GM23338 (cell line): ENCODE measurements at regions not wholly inside any gene's neighbourhood (a gene's known extent, or its start where the extent isn't known, plus 50 kb on each side); places are given as distances from the start of the nearest gene placed in this dataset.

Source experiments
- ATAC-seq: fragments of 200-7000 bp; cut with Tn5 transposase; 3 replicates; pipeline ENCODE4 v1.9.1; 2020
- DNase-seq: peaks from one replicate; pipeline ENCODE4 v3.0.0-alpha.2; 2015; ENCODE audit warnings: low spot score
- H2AFZ ChIP-seq: fragments of 200-600 bp; sonication (generic); 2 replicates; pipeline ENCODE4 v1.8.0; 2016; ENCODE audit warnings: antibody characterized with exemption, mild to moderate bottlenecking, moderate library complexity
- H3F3A ChIP-seq: fragments of 200-600 bp; sonication (generic); replicated peaks from 2 replicates; pipeline ENCODE4 v1.8.0; 2017; ENCODE audit warnings: antibody characterized with exemption, mixed run types, low read depth
- H3K27ac ChIP-seq: fragments of 200-600 bp; sonication (generic); 2 replicates; pipeline ENCODE4 v1.6.1; 2016; ENCODE audit warnings: low read depth
- H3K27me3 ChIP-seq: fragments of 200-600 bp; sonication (generic); 2 replicates; pipeline ENCODE4 v1.8.0; 2016; ENCODE audit warnings: mild to moderate bottlenecking, mixed run types, moderate library complexity; ENCODE audit not compliant: insufficient read depth
- H3K36me3 ChIP-seq: fragments of 200-600 bp; sonication (generic); 2 replicates; pipeline ENCODE4 v1.8.0; 2016; ENCODE audit warnings: mild to moderate bottlenecking; ENCODE audit not compliant: insufficient read depth
- H3K4me1 ChIP-seq: fragments of 200-600 bp; sonication (generic); 2 replicates; pipeline ENCODE4 v1.8.0; 2016; ENCODE audit warnings: mild to moderate bottlenecking, moderate library complexity; ENCODE audit not compliant: insufficient read depth
- H3K4me2 ChIP-seq: fragments of 200-600 bp; sonication (generic); 2 replicates; pipeline ENCODE4 v1.7.1; 2017; ENCODE audit warnings: mixed run types
- H3K4me3 ChIP-seq: fragments of 200-600 bp; sonication (generic); 2 replicates; pipeline ENCODE4 v1.6.1; 2016; ENCODE audit warnings: mixed run types
- H3K79me2 ChIP-seq: fragments of 200-600 bp; sonication (generic); replicated peaks from 2 replicates; pipeline ENCODE4 v1.8.0; 2017; ENCODE audit warnings: mild to moderate bottlenecking; ENCODE audit not compliant: insufficient read depth
- H3K9me2 ChIP-seq: fragments of 200-600 bp; sonication (generic); 2 replicates; pipeline ENCODE4 v1.8.0; 2017; ENCODE audit not compliant: insufficient read depth
- H4K20me1 ChIP-seq: fragments of 200-600 bp; sonication (generic); replicated peaks from 2 replicates; pipeline ENCODE4 v1.8.0; 2017; ENCODE audit warnings: mild to moderate bottlenecking; ENCODE audit not compliant: insufficient read depth
- H3K27ac Mint-ChIP-seq: 2 replicates; pipeline ENCODE4 v1.8.0; 2020; ENCODE audit warnings: inconsistent platforms, mild to moderate bottlenecking, moderate library complexity, mixed read lengths
- H3K27me3 Mint-ChIP-seq: 3 replicates; pipeline ENCODE4 v1.8.0; 2022; ENCODE audit warnings: low read depth, mild to moderate bottlenecking, moderate library complexity, mixed read lengths, inconsistent platforms; ENCODE audit not compliant: insufficient read depth, poor library complexity
- H3K36me3 Mint-ChIP-seq: 3 replicates; pipeline ENCODE4 v1.8.0; 2021; ENCODE audit warnings: low read depth, mild to moderate bottlenecking, inconsistent platforms, moderate library complexity, mixed read lengths
- H3K4me1 Mint-ChIP-seq: 3 replicates; pipeline ENCODE4 v1.8.0; 2020; ENCODE audit warnings: mild to moderate bottlenecking, inconsistent platforms, mixed read lengths
- H3K4me3 Mint-ChIP-seq: 3 replicates; pipeline ENCODE4 v1.8.0; 2021; ENCODE audit warnings: moderate library complexity, mild to moderate bottlenecking, inconsistent platforms, mixed read lengths
- H3K9me3 Mint-ChIP-seq: 3 replicates; pipeline ENCODE4 v1.8.0; 2020; ENCODE audit warnings: moderate library complexity, mild to moderate bottlenecking, inconsistent platforms, mixed read lengths
- CREB1 ChIP-seq: fragments of 250-450 bp; sonication (Bioruptor Pico); IDR thresholded peaks from 2 replicates; pipeline ENCODE4 v1.5.0; 2020; ENCODE audit warnings: low read depth, mild to moderate bottlenecking, moderate library complexity
- ETS1 ChIP-seq: IDR thresholded peaks from 2 replicates; pipeline ENCODE4 v1.6.1; 2016; ENCODE audit warnings: antibody characterized with exemption
- POLR2AphosphoS5 ChIP-seq: IDR thresholded peaks from 2 replicates; pipeline ENCODE4 v1.6.1; 2016; ENCODE audit warnings: antibody characterized with exemption, low read depth
- STAT1 ChIP-seq: IDR thresholded peaks from one replicate; pipeline ENCODE4 v1.6.1; 2016; ENCODE audit warnings: antibody characterized with exemption; ENCODE audit not compliant: unreplicated experiment
- ZNF114 ChIP-seq: fragments of 250-450 bp; sonication (Bioruptor Pico); IDR thresholded peaks from 2 replicates; pipeline ENCODE4 v1.5.0; 2020; ENCODE audit warnings: mild to moderate bottlenecking, moderate library complexity
- ZNF331 ChIP-seq: fragments of 250-450 bp; sonication (Bioruptor Pico); IDR thresholded peaks from 2 replicates; pipeline ENCODE4 v1.5.0; 2020; ENCODE audit warnings: low read depth, mild to moderate bottlenecking, moderate library complexity
- ZNF462 ChIP-seq: fragments of 250-450 bp; sonication (Bioruptor Pico); IDR thresholded peaks from 2 replicates; pipeline ENCODE4 v1.5.0; 2020; ENCODE audit warnings: mild to moderate bottlenecking, moderate library complexity
- TF ChIP-seq, protein P1 (sequence below): IDR thresholded peaks from one replicate; pipeline ENCODE4 v1.6.1; 2018; ENCODE audit warnings: antibody characterized with exemption; ENCODE audit not compliant: unreplicated experiment
- TF ChIP-seq, protein P2 (sequence below), 2 experiments: fragments of 200-600 bp in 1 of 2; sonication (generic) in 1 of 2; conservative IDR thresholded peaks; 2 replicates each; pipeline versions ENCODE4 v1.5.1 to v1.6.1; 2016 to 2017; ENCODE audit warnings: antibody characterized with exemption in 2 of 2, low read depth in 2 of 2, mild to moderate bottlenecking in 2 of 2, moderate library complexity in 1 of 2

GRCh38 chr18:24917767-24918166, 434.2 kb downstream of the ZNF521 start (continued):
- TF ChIP-seq, protein P1, sequence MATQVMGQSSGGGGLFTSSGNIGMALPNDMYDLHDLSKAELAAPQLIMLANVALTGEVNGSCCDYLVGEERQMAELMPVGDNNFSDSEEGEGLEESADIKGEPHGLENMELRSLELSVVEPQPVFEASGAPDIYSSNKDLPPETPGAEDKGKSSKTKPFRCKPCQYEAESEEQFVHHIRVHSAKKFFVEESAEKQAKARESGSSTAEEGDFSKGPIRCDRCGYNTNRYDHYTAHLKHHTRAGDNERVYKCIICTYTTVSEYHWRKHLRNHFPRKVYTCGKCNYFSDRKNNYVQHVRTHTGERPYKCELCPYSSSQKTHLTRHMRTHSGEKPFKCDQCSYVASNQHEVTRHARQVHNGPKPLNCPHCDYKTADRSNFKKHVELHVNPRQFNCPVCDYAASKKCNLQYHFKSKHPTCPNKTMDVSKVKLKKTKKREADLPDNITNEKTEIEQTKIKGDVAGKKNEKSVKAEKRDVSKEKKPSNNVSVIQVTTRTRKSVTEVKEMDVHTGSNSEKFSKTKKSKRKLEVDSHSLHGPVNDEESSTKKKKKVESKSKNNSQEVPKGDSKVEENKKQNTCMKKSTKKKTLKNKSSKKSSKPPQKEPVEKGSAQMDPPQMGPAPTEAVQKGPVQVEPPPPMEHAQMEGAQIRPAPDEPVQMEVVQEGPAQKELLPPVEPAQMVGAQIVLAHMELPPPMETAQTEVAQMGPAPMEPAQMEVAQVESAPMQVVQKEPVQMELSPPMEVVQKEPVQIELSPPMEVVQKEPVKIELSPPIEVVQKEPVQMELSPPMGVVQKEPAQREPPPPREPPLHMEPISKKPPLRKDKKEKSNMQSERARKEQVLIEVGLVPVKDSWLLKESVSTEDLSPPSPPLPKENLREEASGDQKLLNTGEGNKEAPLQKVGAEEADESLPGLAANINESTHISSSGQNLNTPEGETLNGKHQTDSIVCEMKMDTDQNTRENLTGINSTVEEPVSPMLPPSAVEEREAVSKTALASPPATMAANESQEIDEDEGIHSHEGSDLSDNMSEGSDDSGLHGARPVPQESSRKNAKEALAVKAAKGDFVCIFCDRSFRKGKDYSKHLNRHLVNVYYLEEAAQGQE: no peak
- no peak for TF ChIP-seq ZNF331
- no peak for TF ChIP-seq CREB1

GRCh38 chr18:24918257-24918656, 433.7 kb downstream of the ZNF521 start:
- no peak for ATAC-seq
- H3K27ac Mint-ChIP-seq: no peak overlapping the region
- Histone ChIP-seq H3K27ac (no peak overlapping the region), H3K4me2 (no peak overlapping the region), H3K9me2 (no peaks in the 10 kb centered on the region), H3K4me3 (no peak overlapping the region), H3K27me3 (no peaks in the 10 kb centered on the region), H3K4me1 (no peaks in the 10 kb centered on the region), H2AFZ (no peak overlapping the region), H4K20me1 (no peaks in the 10 kb centered on the region), H3K36me3 (no peaks in the 10 kb centered on the region; the same call in 1 of the 2 replicates), H3F3A (no peaks in the 10 kb centered on the region), H3K79me2 (no peaks in the 10 kb centered on the region)
- peaks cover 6% of the 10 kb centered on the region for H3K27me3 Mint-ChIP-seq
- H3K4me3 Mint-ChIP-seq: no peak overlapping the region
- H3K4me1 Mint-ChIP-seq: peaks cover 20% of the 10 kb centered on the region; the same call in 2 of the 3 replicates
- no peak for DNase-seq
- no peaks in the 10 kb centered on the region for H3K9me3 Mint-ChIP-seq
- H3K36me3 Mint-ChIP-seq: no peaks in the 10 kb centered on the region
- TF ChIP-seq ZNF114 (CRISPR knock-in tag): no peak
- no peak for TF ChIP-seq STAT1
- TF ChIP-seq ZNF331: no peak
- TF ChIP-seq ETS1: no peak
- no peak for TF ChIP-seq ZNF462 (CRISPR knock-in tag)
- no peak for TF ChIP-seq POLR2AphosphoS5
- TF ChIP-seq, protein P1: no peak
- TF ChIP-seq, protein P2, sequence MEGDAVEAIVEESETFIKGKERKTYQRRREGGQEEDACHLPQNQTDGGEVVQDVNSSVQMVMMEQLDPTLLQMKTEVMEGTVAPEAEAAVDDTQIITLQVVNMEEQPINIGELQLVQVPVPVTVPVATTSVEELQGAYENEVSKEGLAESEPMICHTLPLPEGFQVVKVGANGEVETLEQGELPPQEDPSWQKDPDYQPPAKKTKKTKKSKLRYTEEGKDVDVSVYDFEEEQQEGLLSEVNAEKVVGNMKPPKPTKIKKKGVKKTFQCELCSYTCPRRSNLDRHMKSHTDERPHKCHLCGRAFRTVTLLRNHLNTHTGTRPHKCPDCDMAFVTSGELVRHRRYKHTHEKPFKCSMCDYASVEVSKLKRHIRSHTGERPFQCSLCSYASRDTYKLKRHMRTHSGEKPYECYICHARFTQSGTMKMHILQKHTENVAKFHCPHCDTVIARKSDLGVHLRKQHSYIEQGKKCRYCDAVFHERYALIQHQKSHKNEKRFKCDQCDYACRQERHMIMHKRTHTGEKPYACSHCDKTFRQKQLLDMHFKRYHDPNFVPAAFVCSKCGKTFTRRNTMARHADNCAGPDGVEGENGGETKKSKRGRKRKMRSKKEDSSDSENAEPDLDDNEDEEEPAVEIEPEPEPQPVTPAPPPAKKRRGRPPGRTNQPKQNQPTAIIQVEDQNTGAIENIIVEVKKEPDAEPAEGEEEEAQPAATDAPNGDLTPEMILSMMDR (conservative IDR thresholded peaks at IDR 0.05; ENCODE audit: low read depth in 2 of 2): no peak
